Fibroblast of lung (primary cell): ENCODE measurements at regions not wholly inside any gene's neighbourhood (a gene's known extent, or its start where the extent isn't known, plus 50 kb on each side); places are given as distances from the start of the nearest gene placed in this dataset.

Source experiments
- DNase-seq, 2 donors: peaks; one replicate each; pipeline versions ENCODE4 v3.0.0 to v3.0.0-alpha.2; 2010; ENCODE audit warnings: low read depth in 2 of 2
- H2AFZ ChIP-seq: 2 replicates; pipeline ENCODE4 v1.5.1; 2012; ENCODE audit warnings: low read length, control low read depth, inconsistent platforms
- H3K27ac ChIP-seq: 2 replicates; pipeline ENCODE4 v1.5.1; 2011; ENCODE audit warnings: low read length, control low read depth; ENCODE audit not compliant: insufficient read depth
- H3K27me3 ChIP-seq: 2 replicates; pipeline ENCODE4 v1.5.1; 2011; ENCODE audit warnings: mild to moderate bottlenecking, low read length; ENCODE audit not compliant: control insufficient read depth, insufficient read depth
- H3K36me3 ChIP-seq: 2 replicates; pipeline ENCODE4 v1.5.1; 2011; ENCODE audit warnings: low read length; ENCODE audit not compliant: control insufficient read depth, insufficient read depth
- H3K4me1 ChIP-seq: 2 replicates; pipeline ENCODE4 v1.5.1; 2011; ENCODE audit warnings: low read length; ENCODE audit not compliant: control insufficient read depth, insufficient read depth; ENCODE audit errors: extremely low read depth
- H3K4me2 ChIP-seq: 2 replicates; pipeline ENCODE4 v1.5.1; 2011; ENCODE audit warnings: low read length, control low read depth; ENCODE audit not compliant: insufficient read depth; ENCODE audit errors: extremely low read depth
- H3K4me3 ChIP-seq, 4 experiments: fragments of 200-600 bp in 1 of 4; sonication (generic) in 1 of 4; replicated peaks in 1 of 4; 2 replicates each; pipeline ENCODE4 v1.5.1; 2011 to 2016; ENCODE audit warnings: low read length in 4 of 4, low read depth in 3 of 4, mild to moderate bottlenecking in 3 of 4, control low read depth in 2 of 4, inconsistent platforms in 1 of 4, mixed read lengths in 1 of 4; ENCODE audit not compliant: insufficient read depth in 1 of 4; ENCODE audit errors: control extremely low read depth in 1 of 4
- H3K79me2 ChIP-seq: 2 replicates; pipeline ENCODE4 v1.5.1; 2012; ENCODE audit warnings: mild to moderate bottlenecking, low read length, inconsistent platforms; ENCODE audit not compliant: control insufficient read depth, insufficient read depth
- H3K9ac ChIP-seq: 2 replicates; pipeline ENCODE4 v1.5.1; 2011; ENCODE audit warnings: mild to moderate bottlenecking, low read length, control low read depth; ENCODE audit not compliant: insufficient read depth
- H3K9me3 ChIP-seq: 2 replicates; pipeline ENCODE4 v1.5.1; 2012; ENCODE audit warnings: low read depth, low read length; ENCODE audit not compliant: control insufficient read depth, insufficient read depth
- H4K20me1 ChIP-seq: 2 replicates; pipeline ENCODE4 v1.5.1; 2011; ENCODE audit warnings: low read length; ENCODE audit not compliant: control insufficient read depth, insufficient read depth; ENCODE audit errors: extremely low read depth
- EZH2 ChIP-seq: IDR thresholded peaks from 2 replicates; pipeline ENCODE4 v1.5.1; 2012; ENCODE audit warnings: low read length, control low read depth, mild to moderate bottlenecking; ENCODE audit errors: missing control alignments
- TF ChIP-seq, protein P1 (sequence below), 2 donors: IDR thresholded peaks in 1 of 2; conservative IDR thresholded peaks in 1 of 2; 1 replicate in 1 of 2; 2 replicates in 1 of 2; pipeline ENCODE4 v1.5.1; 2011 to 2012; ENCODE audit warnings: low read length in 2 of 2, control low read depth in 1 of 2, inconsistent platforms in 1 of 2, low read depth in 1 of 2, mild to moderate bottlenecking in 1 of 2

DNA sequence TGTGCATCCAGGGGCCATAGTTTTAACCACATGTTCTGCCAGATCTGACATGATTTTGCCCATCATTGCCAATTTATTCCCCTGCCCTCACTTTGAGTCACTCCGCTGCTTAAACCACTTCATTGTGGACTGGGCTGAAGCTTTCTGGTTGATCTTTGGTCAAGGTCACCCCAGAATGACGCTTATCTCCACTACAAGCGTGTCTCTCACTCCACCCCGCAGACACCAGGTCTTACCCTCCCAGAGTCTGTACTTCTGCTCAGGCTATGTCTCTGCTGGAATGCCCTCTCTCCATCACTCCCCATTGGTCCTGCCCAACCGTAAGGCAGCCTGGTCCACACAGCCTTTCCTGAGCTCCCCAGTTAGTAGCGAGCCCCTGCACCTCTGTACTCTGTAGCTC lies 170.5 kb upstream of the SYT13 start:
- H3K4me1 ChIP-seq: no peaks in the 10 kb centered on the region
- H3K4me3 ChIP-seq: no peak overlapping the region
- no peak overlapping the region for H3K9ac ChIP-seq
- no peak overlapping the region for H3K4me2 ChIP-seq
- H3K36me3 ChIP-seq: no peaks in the 10 kb centered on the region
- H2AFZ ChIP-seq: no peak overlapping the region
- no peaks in the 10 kb centered on the region for H3K79me2 ChIP-seq
- TF ChIP-seq EZH2: no peak
- TF ChIP-seq, protein P1, sequence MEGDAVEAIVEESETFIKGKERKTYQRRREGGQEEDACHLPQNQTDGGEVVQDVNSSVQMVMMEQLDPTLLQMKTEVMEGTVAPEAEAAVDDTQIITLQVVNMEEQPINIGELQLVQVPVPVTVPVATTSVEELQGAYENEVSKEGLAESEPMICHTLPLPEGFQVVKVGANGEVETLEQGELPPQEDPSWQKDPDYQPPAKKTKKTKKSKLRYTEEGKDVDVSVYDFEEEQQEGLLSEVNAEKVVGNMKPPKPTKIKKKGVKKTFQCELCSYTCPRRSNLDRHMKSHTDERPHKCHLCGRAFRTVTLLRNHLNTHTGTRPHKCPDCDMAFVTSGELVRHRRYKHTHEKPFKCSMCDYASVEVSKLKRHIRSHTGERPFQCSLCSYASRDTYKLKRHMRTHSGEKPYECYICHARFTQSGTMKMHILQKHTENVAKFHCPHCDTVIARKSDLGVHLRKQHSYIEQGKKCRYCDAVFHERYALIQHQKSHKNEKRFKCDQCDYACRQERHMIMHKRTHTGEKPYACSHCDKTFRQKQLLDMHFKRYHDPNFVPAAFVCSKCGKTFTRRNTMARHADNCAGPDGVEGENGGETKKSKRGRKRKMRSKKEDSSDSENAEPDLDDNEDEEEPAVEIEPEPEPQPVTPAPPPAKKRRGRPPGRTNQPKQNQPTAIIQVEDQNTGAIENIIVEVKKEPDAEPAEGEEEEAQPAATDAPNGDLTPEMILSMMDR (conservative IDR thresholded peaks at IDR 0.05 in 1 of 2, IDR thresholded peaks at IDR 0.05 in 1 of 2; ENCODE audit: low read depth in 1 of 2, low read length in 2 of 2): no peak
- DNase-seq: no peak
- H3K9me3 ChIP-seq: no peaks in the 10 kb centered on the region
- H4K20me1 ChIP-seq: no peaks in the 10 kb centered on the region
- H3K27ac ChIP-seq: no peak overlapping the region
- H3K27me3 ChIP-seq: no peaks in the 10 kb centered on the region

GRCh38 chr11:45455536-45455935 lies 169.4 kb upstream of the SYT13 start:
- no peak overlapping the region for H3K9ac ChIP-seq
- no peak overlapping the region for H3K4me2 ChIP-seq
- no peaks in the 10 kb centered on the region for H3K9me3 ChIP-seq
- no peaks in the 10 kb centered on the region for H3K36me3 ChIP-seq
- H3K27me3 ChIP-seq: no peaks in the 10 kb centered on the region
- peak in 1 of 2 donors; percentile 41 for DNase-seq
- no peaks in the 10 kb centered on the region for H4K20me1 ChIP-seq
- no peak overlapping the region for H3K27ac ChIP-seq
- TF ChIP-seq, protein P1 (conservative IDR thresholded peaks at IDR 0.05 in 1 of 2, IDR thresholded peaks at IDR 0.05 in 1 of 2; ENCODE audit: low read depth in 1 of 2, low read length in 2 of 2): no peak
- TF ChIP-seq EZH2: no peak
- H3K4me3 ChIP-seq: no peak overlapping the region
- H3K4me1 ChIP-seq: no peaks in the 10 kb centered on the region
- no peaks in the 10 kb centered on the region for H3K79me2 ChIP-seq
- H2AFZ ChIP-seq: no peak overlapping the region

DNA sequence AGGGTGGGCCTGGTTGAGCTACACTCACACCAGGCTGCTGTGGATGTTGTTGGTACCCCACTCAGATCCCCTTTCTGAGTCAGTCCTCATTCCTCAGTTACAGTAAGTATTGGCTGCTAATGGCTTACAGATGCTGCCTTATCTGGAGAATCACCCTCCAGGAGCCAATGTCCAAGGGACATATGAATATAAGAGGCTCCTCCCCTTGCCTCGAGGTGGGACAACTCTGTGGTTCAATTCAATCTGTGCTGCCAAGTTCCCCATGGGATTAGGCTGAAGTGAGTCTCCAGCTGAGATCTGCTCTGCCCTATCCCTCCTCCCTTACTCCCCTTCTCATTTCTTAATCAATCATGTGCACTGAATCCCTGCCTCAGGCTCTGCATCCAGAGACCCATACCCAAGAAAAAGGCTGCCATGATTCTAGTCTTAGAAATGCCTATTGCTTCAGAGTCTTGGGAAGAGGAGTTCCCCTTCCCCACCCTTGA lies 168.8 kb upstream of the SYT13 start:
- Histone ChIP-seq H3K4me3 (no peak overlapping the region), H2AFZ (no peak overlapping the region), H4K20me1 (no peaks in the 10 kb centered on the region), H3K27me3 (no peaks in the 10 kb centered on the region), H3K9me3 (no peaks in the 10 kb centered on the region), H3K4me2 (no peak overlapping the region), H3K36me3 (no peaks in the 10 kb centered on the region), H3K9ac (no peak overlapping the region), H3K4me1 (no peaks in the 10 kb centered on the region), H3K79me2 (no peaks in the 10 kb centered on the region), H3K27ac (no peak overlapping the region)
- no peak for DNase-seq
- TF ChIP-seq EZH2: no peak
- TF ChIP-seq, protein P1 (conservative IDR thresholded peaks at IDR 0.05 in 1 of 2, IDR thresholded peaks at IDR 0.05 in 1 of 2; ENCODE audit: low read depth in 1 of 2, low read length in 2 of 2): no peak
